Fibroblast of skin of back (primary cell): ENCODE measurements at regions not wholly inside any gene's neighbourhood (a gene's known extent, or its start where the extent isn't known, plus 50 kb on each side); places are given as distances from the start of the nearest gene placed in this dataset.
A peak's percentile ranks its signal among the peaks of the same experiment; 100 is the strongest.

ENCODE experiments used
- DNase-seq: peaks from one replicate; pipeline ENCODE4 v3.0.0-alpha.2; 2013

GRCh38 chrX:3257471-3257870 lies 89.0 kb downstream of the MXRA5 start:
- peak; percentile 68 for DNase-seq

- no peak for DNase-seq
Observed at GRCh38 chrX:3256868-3257267, 89.6 kb downstream of the MXRA5 start.

GRCh38 chrX:3252744-3253143 lies 93.7 kb downstream of the MXRA5 start:
- DNase-seq: no peak

GRCh38 chrX:3250966-3251365 lies 95.5 kb downstream of the MXRA5 start:
- no peak for DNase-seq

- no peak for DNase-seq
Observed at GRCh38 chrX:3244955-3245354, 101.5 kb downstream of the MXRA5 start.

- DNase-seq: peak; percentile 90
Observed at GRCh38 chrX:3244203-3244743, 102.2 kb downstream of the MXRA5 start.

GRCh38 chrX:3232262-3232923 lies 114.1 kb downstream of the MXRA5 start:
- DNase-seq: no peak

GRCh38 chrX:3231766-3232165 lies 114.7 kb downstream of the MXRA5 start:
- DNase-seq: peak; percentile 26

GRCh38 chrX:3230496-3230895 lies 116.0 kb downstream of the MXRA5 start:
- no peak for DNase-seq

GRCh38 chrX:3227526-3227925 lies 118.9 kb downstream of the MXRA5 start:
- DNase-seq: no peak

- DNase-seq: no peak
Observed at GRCh38 chrX:3226087-3226486, 120.4 kb downstream of the MXRA5 start.

GRCh38 chrX:3221643-3222042 lies 124.8 kb downstream of the MXRA5 start:
- DNase-seq: no peak

GRCh38 chrX:3219667-3220066 lies 126.8 kb downstream of the MXRA5 start:
- no peak for DNase-seq

GRCh38 chrX:3219231-3219630 lies 127.2 kb downstream of the MXRA5 start:
- DNase-seq: no peak

GRCh38 chrX:3218442-3218841 lies 128.0 kb downstream of the MXRA5 start:
- DNase-seq: no peak

GRCh38 chrX:3216581-3217180 lies 129.8 kb downstream of the MXRA5 start:
- no peak for DNase-seq

- DNase-seq: no peak
Observed at GRCh38 chrX:3215249-3215648, 131.2 kb downstream of the MXRA5 start.

- no peak for DNase-seq
Observed at GRCh38 chrX:3206314-3206713, 140.1 kb downstream of the MXRA5 start.

GRCh38 chrX:3204606-3205005 lies 141.8 kb downstream of the MXRA5 start:
- DNase-seq: no peak

- DNase-seq: no peak
Observed at GRCh38 chrX:3195845-3196244, 150.6 kb downstream of the MXRA5 start.

GRCh38 chrX:3192835-3193234 lies 151.6 kb downstream of the ARSF start:
- no peak for DNase-seq

- no peak for DNase-seq
Observed at GRCh38 chrX:3191796-3192195, 150.5 kb downstream of the ARSF start.

- DNase-seq: no peak
Observed at GRCh38 chrX:3191201-3191600, 149.9 kb downstream of the ARSF start.

- DNase-seq: no peak
Observed at GRCh38 chrX:3184176-3184930, 143.1 kb downstream of the ARSF start.
